IPS-NIHi11 (cell line): ENCODE measurements at regions not wholly inside any gene's neighbourhood (a gene's known extent, or its start where the extent isn't known, plus 50 kb on each side); places are given as distances from the start of the nearest gene placed in this dataset.
"Not testable (repeated sequence)": the region's sequence is repeated elsewhere in the genome, so short reads cannot be mapped to it uniquely, and the experiment has no call there.

ENCODE experiments used
- DNase-seq: peaks from one replicate; pipeline ENCODE4 v3.0.0; 2012; ENCODE audit warnings: mixed read lengths, low spot score

DNA sequence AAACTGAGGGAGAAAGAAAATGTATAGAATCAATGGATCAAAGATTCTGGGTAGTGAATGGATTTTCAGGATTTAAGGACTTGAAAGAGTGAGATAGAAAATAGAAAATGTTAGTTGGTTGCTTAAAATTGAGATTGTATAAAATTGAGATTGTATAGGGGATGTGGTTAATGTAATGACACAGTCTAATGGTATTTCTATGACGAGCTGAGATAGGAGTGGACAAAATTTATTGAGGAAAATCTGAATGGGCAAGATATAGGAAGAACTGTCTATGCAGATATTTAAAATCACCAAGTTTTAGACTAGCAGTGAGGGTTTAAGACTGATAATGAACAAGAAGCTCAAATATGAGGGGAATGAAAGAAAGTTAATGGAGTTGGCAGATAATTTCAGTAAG is 406.6 kb downstream of the NYAP2 start:
- DNase-seq: no peak

DNA sequence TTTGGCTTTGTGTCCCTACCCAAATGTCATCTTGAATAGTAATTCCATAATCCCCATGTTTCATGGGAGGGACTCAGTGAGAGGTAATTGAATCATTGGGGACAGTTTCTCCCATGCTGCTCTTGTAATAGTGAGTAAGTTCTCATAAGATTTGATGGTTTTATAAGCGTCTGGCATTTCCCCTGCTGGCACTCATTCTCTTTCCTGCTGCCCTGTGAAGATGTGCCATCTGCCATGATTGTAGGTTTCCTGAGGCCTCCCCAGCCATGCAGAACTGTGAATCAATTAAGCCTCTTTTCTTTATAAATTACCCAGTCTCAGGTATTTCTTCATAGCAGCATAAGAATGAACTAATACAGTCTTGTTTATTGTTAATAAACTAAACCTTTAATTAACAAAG is 402.6 kb downstream of the NYAP2 start:
- DNase-seq: not testable (repeated sequence)

DNA sequence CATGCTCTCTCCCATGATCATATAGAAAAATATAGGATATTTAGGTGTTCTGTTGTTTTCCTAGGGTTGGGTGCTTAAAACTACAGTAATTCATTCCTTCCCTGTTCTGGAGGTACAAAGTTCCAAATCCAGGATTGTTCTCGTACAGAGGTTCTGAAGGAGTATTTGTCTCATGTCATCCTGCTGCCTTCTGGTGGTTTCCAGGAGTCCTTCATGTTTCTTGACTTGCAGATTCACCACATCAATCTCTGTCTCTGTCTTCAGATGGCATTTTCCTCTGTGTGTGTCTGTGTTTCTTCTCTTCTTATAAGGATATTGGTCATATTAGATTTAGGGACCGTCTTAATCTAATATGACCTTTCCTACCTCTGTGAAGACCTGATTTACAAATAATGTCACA is 397.9 kb downstream of the NYAP2 start:
- DNase-seq: no peak

DNA sequence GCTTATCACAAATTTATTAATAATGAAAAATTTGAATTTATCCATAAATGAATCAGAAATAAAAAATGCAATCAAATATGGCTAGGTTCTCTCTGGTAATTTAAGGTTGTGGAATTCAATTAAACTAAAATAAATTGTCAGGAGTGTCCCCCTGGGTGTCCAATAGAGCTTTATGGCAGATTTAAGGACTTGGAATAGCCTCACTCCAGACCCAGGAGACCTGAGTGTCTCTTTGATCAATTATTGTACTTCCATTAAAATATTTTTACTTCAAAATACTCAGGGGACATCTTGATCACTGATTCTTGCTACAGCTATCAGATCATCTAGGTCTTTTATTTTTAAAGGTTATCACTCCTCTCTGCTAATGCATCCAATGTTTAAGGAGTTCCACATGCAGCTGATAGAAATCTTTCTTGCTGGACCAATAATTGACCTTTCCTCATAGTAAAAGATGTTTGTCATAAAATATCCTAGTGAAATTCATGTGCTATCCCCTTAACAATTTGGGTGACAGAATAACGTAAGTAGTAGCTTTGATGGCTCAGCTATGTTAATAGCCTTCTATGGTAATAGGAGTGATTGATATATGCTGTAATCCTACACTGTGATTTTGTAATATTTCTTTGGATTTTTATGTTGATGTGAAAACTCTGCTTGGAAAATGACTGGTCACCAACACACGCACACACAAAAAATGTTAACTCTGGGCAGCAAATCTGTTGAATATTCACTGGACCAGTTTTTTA is 395.3 kb downstream of the NYAP2 start:
- no peak for DNase-seq

DNA sequence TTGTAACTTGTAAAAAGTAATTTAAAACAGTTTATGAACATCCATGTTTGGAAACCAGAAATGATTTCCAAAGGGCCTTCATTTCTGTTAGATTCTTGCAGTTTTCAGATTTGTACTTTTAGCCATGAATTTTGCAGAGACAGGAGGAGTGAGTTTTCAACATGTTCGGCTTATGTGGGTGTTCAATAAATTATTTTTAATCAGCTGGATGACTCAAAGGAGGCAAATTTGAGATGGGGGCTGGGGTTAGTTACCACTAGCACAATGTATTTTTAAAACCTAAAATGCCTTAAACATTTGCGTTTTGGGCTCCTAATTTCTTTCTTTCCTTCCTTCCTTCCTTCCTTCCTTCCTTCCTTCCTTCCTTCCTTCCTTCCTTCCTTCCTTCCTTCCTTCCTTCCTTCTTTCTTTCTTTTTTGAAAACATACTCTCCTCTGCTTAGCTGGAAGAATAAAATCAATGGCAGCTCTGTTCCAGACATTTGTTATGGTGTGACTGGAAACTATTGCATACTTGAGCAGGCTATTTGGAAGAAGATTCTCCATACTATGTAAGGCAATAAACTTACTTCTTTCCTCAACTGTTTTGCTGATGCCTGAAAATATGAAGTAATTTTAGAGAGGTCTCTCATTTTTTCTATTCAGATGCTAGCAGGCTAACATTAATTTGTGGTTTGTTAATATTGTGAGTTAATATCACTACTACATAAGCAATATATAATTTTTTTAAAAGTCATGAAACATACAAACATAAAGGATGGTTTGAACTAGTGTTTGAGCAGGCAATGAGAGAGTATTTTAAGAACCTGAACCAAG is 394.4 kb downstream of the NYAP2 start:
- no peak for DNase-seq

DNA sequence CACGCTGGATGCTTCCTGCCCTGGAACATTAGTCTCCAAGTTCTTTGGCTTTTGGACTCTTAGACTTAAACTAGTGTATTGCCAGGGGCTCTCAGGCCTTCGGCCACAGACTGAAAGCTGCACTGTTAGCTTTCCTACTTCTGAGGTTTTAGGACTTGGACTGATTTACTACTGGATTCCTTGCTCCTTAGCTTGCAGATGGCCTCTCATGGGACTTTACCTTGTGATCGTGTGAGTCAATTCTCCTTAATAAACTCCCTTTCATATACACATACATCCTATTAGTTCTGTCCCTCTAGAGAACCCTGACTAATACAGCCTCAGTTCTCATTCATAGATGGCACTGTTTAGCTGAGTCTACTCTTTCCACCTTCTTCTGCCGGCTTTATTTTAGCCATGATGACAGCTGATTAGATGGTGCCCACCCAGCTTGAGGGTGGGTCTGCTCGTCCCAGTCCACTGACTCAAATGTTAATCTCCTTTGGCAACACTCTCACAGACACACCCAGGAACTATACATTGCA is 389.1 kb downstream of the NYAP2 start:
- no peak for DNase-seq

DNA sequence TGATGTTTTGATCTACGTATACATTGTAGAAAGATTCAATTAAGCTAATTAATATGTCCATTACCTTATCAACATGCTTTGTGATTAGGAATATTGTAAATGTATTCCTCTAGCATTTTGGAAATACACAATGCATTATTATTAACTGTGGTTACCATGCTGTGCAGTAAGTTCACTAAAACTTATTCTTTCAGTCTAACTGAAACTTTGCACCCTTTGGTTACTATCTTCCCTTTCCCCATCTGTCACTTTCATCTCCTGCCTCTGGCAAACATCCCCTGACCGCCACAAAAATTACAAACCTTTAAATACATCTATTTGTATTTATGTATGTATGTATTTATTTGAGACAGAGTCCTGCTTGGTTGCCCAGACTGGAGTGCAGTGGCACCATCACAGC is 388.0 kb downstream of the NYAP2 start:
- DNase-seq: no peak

DNA sequence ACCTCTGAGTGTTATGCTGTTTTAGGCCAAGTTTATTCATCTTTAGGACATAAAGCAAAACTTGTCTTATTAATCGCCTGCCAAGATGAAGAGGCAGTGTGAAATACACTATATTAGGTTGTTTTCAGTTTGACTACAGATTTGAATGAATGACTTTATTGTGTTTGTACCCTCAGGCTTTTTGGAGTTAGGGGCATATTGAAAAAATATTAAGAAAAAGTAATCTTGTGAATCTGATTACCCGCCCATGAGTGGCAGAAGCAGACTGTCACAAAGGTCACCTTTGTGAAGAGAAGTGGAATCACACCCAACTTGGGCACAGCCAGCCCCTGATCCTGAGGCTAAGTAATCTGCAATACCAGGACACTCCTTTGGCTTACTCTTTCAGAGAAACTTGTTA is 382.5 kb downstream of the NYAP2 start:
- no peak for DNase-seq

DNA sequence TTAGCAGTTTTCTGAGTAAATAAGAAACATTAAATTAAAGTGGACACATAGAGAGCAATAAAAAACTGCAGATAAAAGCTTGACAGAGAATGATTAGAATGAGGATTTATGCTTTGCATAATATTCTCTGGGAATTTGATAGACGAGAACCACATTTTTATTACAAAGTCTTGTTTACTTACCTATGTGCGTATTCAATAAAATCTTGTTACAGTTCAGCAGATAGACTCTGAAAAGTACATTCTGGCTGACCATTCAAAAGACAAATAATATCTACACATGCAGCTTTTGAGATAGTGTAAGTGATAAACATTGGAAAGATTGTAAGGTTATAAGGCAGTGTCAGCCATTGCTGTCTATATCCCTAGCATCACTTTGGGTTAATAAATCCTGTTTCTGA is 381.6 kb downstream of the NYAP2 start:
- DNase-seq: no peak

DNA sequence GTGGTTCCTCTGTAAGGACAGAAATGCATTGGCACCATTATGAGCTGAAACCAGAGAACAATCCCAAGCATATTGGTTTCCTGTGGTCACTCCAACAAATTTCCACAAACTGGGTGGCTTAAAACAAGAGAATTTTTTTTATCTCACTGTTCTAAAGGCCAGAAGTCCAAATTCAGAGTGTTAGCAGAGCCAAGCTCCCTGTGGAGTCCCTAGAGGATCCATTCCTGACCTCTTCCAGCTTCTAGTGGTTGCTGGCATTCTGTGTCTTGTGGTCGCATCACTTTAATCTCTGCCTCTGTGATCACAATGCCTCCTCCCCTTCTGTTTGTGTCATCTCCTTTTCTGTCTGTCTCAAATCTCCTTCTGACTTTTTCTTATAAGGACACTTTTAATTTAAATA is 380.3 kb downstream of the NYAP2 start:
- no peak for DNase-seq

DNA sequence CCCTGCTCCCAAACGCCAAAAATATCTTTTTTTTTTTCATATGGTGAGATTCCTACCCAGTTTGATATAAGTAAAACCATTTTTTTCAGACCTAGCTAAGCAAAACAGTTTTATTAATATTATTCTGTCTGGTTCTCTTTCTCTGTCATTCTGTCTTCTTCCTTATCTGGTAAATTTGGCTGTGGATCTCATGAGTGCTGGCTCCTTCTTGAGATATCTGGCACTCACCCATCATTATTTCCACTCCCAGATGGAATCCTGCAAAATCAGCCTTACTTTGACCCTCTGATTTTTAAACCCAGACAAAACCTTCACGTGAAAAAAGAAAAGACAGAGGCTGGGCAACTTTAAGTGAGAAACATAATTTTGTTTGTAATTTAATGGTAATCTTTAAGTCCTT is 373.6 kb downstream of the NYAP2 start:
- DNase-seq: no peak

DNA sequence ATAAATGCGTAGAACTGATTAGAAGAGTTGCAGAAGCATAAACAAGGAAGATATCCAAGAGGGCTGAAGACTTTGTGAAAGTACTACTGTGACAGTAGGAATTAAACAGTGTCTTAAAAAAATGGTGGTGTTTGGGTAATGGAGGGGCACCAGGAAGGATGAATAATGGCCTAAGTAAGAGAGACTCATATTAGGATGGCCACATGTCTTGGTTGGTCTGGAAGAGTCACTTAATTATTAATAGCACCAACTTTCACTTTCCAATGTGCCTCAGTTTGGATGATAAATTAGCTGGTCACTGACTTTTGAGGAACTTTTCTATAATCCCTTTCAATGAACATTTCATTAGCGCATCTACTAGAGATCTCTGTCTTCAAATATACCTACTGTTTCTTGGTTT is 372.2 kb downstream of the NYAP2 start:
- DNase-seq: no peak

DNA sequence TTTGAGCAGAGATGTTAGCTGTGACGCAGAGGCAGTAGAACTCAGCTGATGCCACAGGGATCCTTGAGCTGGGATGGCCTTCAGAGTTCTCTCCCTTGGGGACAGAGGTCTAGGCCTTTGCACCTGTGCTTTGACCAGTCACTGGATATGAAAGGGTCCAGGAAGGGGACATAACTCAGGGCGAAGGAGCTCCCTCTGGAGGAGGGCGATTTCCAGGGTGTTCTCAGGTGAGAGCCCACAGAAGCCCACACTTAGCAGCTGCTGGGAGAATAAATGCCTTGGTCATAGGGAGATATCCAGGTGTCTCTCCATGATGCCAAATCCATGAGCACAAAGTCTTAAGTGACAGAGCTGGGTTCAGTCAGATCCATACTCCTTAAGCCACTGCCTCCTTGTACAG is 369.2 kb downstream of the NYAP2 start:
- DNase-seq: no peak

DNA sequence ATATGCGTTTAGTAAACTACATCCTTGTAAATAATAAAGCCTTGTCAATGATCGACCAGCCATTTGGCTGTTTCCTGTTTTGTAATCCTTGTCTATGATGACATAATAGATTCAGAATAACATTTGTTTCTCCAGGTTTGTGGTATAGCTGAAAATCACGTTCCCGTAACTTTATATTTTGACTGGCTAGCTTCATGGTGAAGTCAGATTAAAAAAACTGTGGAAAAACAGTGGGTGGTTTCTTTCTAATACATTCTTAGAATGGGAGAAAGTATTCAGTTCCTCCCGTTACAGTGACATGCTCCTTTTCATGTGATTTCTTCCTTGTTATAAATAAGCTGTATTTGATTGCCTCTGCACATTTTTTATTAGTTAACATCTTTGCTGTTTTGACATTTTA is 366.9 kb downstream of the NYAP2 start:
- no peak for DNase-seq

DNA sequence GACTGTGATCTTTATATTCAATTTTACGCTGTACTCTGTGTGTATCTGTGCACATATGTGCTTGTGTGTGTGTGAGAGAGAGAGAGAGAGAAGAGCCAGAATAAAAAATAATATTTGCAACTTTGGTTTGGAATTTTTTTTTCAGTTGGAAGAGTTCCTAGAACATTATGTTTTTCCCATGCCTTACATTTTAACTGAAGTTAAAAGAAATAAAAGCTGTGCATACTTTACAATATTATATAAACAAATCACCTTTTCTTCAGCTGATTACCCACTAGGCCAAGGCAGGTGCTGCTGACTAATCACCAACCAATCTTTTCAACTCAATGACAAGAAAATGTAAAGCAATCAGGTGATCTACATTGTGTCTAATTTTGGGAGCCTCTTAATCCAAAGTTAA is 366.3 kb downstream of the NYAP2 start:
- DNase-seq: no peak

DNA sequence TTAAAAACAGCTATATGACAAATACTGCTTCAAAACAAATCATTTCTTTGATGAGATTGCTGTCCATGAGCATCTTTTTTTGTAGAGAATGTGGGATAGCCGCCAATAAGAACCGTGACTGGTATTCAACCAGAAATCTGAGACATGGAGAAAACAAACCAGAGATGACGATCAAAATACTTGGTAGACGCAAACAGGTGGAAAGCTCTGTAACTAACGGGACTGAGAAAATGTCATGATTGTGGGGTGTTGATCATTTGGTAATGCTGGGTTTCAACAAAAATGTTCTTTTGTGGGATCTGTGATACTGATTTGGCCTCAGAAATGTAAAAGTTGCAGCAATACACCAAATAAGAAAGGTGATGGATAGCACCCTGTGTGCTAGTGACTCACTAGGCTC is 364.8 kb downstream of the NYAP2 start:
- no peak for DNase-seq

DNA sequence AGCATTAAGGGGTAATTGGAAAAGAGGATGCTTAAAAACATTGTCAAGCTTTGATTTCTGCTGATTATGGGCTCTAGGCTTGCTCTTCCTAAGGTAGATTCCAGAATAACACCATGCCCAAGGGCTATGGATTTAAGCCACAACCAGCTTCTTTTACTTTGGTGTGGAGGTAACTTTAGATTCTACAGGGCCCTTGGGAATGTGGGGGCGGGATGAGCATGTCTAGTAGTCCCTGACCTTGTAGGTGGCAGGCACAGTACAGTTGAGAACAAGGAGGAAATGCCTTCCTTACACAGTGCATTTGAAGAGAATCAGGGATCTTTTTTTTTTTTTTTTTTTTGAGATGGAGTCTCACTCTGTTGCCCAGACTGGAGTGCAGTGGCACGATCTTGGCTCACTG is 364.2 kb downstream of the NYAP2 start:
- no peak for DNase-seq

DNA sequence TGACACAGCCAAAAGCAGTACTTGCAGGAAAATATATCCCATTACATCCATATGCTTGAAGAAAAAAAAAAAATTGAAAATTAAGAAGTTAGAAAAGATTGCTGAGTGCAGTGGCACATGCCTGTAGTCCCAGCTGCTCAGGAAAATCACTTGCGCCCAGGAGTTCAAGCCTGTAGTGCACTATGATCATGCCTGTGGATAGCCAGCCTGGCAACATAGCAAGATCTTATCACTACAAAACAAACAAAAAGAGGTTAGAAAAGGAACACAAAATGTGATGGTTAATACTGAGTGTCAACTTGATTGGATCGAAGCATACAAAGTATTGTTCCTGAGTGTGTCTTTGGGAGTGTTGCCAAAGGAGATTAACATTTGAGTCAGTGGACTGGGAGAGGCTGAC is 361.9 kb downstream of the NYAP2 start:
- DNase-seq: no peak

DNA sequence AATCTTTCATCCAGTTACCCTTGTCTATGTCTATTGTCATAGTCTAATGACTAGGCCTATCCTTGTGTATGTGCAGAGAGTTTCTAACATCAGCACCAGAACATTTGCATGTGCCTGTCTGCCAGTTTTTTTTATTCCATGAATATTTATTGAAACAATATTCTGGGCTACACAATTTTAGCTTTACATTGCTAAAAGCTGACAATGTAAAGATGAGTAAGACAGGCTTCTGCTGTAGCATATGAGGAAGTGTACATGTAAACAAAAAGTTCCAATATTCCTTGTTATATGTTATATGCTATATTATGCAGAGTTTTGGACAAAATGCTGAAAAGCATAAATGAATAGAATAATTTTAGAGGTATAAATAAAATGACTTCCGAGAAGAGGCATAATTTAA is 357.7 kb downstream of the NYAP2 start:
- no peak for DNase-seq

DNA sequence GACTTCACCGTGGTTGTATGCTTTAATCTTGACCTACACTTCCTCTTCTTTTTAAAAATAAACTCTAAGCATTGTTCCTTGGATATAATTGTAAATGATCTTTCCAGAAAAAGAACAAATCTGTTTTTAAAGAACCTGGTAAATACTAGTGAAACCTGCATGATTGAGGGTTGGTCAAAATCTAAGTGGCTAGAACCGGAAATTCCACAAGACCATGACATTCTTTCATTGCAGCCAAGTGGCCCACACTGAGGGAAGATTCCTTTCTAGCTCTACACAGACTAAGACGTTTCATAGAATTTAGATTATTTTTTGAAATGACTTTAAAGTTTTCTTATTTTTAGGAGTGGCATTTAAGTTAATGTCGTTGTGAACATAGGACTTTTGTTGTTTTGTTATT is 356.7 kb downstream of the NYAP2 start:
- DNase-seq: no peak

DNA sequence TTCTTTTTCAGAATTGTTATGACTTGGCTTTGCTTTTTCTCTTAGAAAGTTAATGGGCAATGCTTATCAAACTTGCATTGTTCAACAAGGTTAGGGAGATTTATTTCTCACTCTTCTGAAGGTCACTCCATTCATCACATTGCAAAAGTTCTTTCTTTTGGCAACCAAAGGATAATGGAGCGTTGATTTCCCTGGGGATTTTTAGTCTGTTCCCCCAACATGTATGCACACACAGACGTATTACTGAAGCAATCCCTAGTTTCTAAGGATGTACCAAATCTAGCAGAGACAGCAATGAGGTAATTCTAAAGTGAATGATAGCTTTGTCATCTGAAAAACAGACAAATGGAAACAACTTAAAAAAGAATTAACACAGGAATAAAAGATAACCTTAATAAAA is 349.1 kb downstream of the NYAP2 start:
- no peak for DNase-seq

DNA sequence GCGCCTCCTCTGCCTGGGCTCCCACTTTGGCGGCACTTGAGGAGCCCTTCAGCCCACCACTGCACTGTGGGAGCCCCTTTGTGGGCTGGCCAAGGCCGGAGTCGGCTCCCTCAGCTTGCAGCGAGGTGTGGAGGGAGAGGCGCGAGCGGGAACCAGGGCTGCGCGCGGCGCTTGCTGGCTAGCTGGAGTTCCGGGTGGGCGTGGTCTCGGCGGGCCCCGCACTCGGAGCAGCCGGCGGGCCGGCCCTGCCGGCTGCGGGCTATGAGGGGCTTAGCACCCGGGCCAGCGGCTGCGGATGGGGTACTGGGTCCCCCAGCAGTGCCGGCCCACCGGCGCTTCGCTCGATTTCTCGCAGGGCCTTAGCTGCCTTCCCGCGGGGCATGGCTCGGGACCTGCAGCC is 344.5 kb downstream of the NYAP2 start:
- DNase-seq: peak; percentile 29

DNA sequence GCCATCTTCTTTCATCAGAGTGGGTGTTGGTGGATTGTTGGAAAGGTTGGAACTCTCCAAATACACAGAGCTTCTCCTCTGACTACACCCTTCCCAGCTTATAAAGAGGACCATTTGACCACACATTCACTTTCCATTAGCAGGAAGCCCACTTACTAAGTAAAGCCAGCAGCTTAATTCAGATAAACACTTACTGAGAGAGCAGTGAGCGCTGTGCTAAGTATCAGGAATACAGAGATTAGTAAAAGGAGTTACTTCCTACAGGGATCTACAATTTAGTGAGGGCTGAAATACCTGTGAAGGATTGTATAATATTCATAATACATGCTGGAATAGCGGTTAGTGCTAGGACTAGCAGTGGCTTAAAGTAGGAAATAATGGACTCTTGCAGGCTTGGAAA is 343.0 kb downstream of the NYAP2 start:
- no peak for DNase-seq

DNA sequence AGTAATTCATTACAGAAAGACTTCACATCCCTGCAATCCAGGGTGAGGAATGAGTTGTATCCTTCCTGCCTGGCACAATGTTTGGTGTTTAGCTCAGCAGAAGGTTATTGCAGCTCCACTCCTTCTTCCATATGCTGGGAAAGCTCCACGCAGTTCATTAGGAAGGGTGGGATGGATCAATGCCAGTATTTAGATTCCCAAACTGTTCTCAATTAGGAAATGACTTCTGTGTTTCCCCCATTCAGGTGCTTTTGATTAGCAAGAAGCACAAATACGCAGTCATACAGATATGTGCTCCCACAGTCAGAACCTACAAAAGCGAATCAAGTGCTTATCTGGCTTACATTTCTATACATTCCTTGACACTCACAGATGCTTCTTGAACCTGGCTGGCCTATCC is 340.6 kb downstream of the NYAP2 start:
- DNase-seq: no peak
